ENCODE measurements at regions not wholly inside any gene's neighbourhood (a gene's known extent, or its start where the extent isn't known, plus 50 kb on each side); places are given as distances from the start of the nearest gene placed in this dataset.

- Histone ChIP-seq H3K36me3 (no peaks in the 10 kb centered on the region), H3K9me3 (ENCODE audit: low read depth) (no peaks in the 10 kb centered on the region), H3K4me3 (no peak overlapping the region), H3K27ac (no peak overlapping the region), H3K27me3 (no peaks in the 10 kb centered on the region), H3K4me1 (ENCODE audit: low read depth) (no peaks in the 10 kb centered on the region)
- no peak for TF ChIP-seq CTCF (IDR thresholded peaks at IDR 0.05; ENCODE audit: low read depth, low read length)
- DNase-seq (ENCODE audit: low read depth in 1 of 2, low spot score in 1 of 2) = no peak
These were observed 1071.1 kb downstream of the XPNPEP1 start for GRCh38 chr10:108852211-108852610.

GRCh38 chr10:108850138-108850854 lies 1073.0 kb downstream of the XPNPEP1 start:
- no peak overlapping the region for H3K27ac ChIP-seq
- H3K9me3 ChIP-seq (ENCODE audit: low read depth) = no peaks in the 10 kb centered on the region
- TF ChIP-seq CTCF (IDR thresholded peaks at IDR 0.05; ENCODE audit: low read depth, low read length) = no peak
- no peaks in the 10 kb centered on the region for H3K4me1 ChIP-seq (ENCODE audit: low read depth)
- no peak for DNase-seq (ENCODE audit: low read depth in 1 of 2, low spot score in 1 of 2)
- no peaks in the 10 kb centered on the region for H3K27me3 ChIP-seq
- no peak overlapping the region for H3K4me3 ChIP-seq
- no peaks in the 10 kb centered on the region for H3K36me3 ChIP-seq

- no peak for DNase-seq (ENCODE audit: low read depth in 1 of 2, low spot score in 1 of 2)
- Histone ChIP-seq H3K4me1 (ENCODE audit: low read depth) (no peaks in the 10 kb centered on the region), H3K36me3 (no peaks in the 10 kb centered on the region), H3K27me3 (no peaks in the 10 kb centered on the region), H3K9me3 (ENCODE audit: low read depth) (no peaks in the 10 kb centered on the region), H3K27ac (no peak overlapping the region), H3K4me3 (no peak overlapping the region)
- TF ChIP-seq CTCF (IDR thresholded peaks at IDR 0.05; ENCODE audit: low read depth, low read length) = no peak
These were observed 1073.6 kb downstream of the XPNPEP1 start for GRCh38 chr10:108849688-108850087.

GRCh38 chr10:108849186-108849585 lies 1074.1 kb downstream of the XPNPEP1 start:
- H3K27me3 ChIP-seq = no peaks in the 10 kb centered on the region
- H3K27ac ChIP-seq = no peak overlapping the region
- no peaks in the 10 kb centered on the region for H3K9me3 ChIP-seq (ENCODE audit: low read depth)

GRCh38 chr10:108848046-108848445 lies 1075.3 kb downstream of the XPNPEP1 start:
- no peak for DNase-seq (ENCODE audit: low read depth in 1 of 2, low spot score in 1 of 2)
- Histone ChIP-seq H3K4me1 (ENCODE audit: low read depth) (no peaks in the 10 kb centered on the region), H3K36me3 (no peaks in the 10 kb centered on the region), H3K4me3 (no peak overlapping the region), H3K27ac (no peak overlapping the region), H3K9me3 (ENCODE audit: low read depth) (no peaks in the 10 kb centered on the region), H3K27me3 (no peaks in the 10 kb centered on the region)
- no peak for TF ChIP-seq CTCF (IDR thresholded peaks at IDR 0.05; ENCODE audit: low read depth, low read length)

More at GRCh38 chr10:108849186-108849585, 1074.1 kb downstream of the XPNPEP1 start:
- no peaks in the 10 kb centered on the region for H3K36me3 ChIP-seq
- TF ChIP-seq CTCF (IDR thresholded peaks at IDR 0.05; ENCODE audit: low read depth, low read length) = no peak
- H3K4me3 ChIP-seq = no peak overlapping the region
- no peaks in the 10 kb centered on the region for H3K4me1 ChIP-seq (ENCODE audit: low read depth)
- DNase-seq (ENCODE audit: low read depth in 1 of 2, low spot score in 1 of 2) = no peak
